Mesenchymal stem cell (in vitro differentiated cells and primary cell): ENCODE measurements at regions not wholly inside any gene's neighbourhood (a gene's known extent, or its start where the extent isn't known, plus 50 kb on each side); places are given as distances from the start of the nearest gene placed in this dataset.

ENCODE experiments used
- DNase-seq: peaks from one replicate; pipeline ENCODE4 v3.0.0-alpha.2; 2013
- H2AFZ ChIP-seq: one replicate; pipeline ENCODE4 v1.6.1; 2013; ENCODE audit warnings: low read depth, mild to moderate bottlenecking, control low read depth, inconsistent platforms, low read length, moderate library complexity
- H2AK5ac ChIP-seq: 2 replicates; pipeline ENCODE4 v1.6.1; 2013; ENCODE audit warnings: low read length, moderate library complexity, mild to moderate bottlenecking, inconsistent platforms; ENCODE audit not compliant: severe bottlenecking
- H2BK120ac ChIP-seq: one replicate; pipeline ENCODE4 v1.6.1; 2013; ENCODE audit warnings: low read depth, mild to moderate bottlenecking, inconsistent platforms, low read length, moderate library complexity
- H2BK12ac ChIP-seq, 2 experiments: one replicate each; pipeline ENCODE4 v1.6.1; 2013; ENCODE audit warnings: inconsistent platforms in 2 of 2, low read length in 2 of 2, mild to moderate bottlenecking in 2 of 2, moderate library complexity in 2 of 2, control low read depth in 1 of 2
- H2BK15ac ChIP-seq: one replicate; pipeline ENCODE4 v1.6.1; 2013; ENCODE audit warnings: mild to moderate bottlenecking, low read depth, inconsistent platforms; ENCODE audit not compliant: poor library complexity, severe bottlenecking
- H2BK5ac ChIP-seq: 2 replicates; pipeline ENCODE4 v1.6.1; 2013; ENCODE audit warnings: low read depth, mild to moderate bottlenecking, low read length, control low read depth, inconsistent platforms; ENCODE audit not compliant: poor library complexity, severe bottlenecking
- H3K14ac ChIP-seq, 2 experiments: one replicate each; pipeline ENCODE4 v1.6.1; 2013; ENCODE audit warnings: inconsistent platforms in 2 of 2, low read length in 2 of 2, control low read depth in 1 of 2, mild to moderate bottlenecking in 1 of 2, moderate library complexity in 1 of 2
- H3K18ac ChIP-seq, 2 experiments: one replicate each; pipeline ENCODE4 v1.6.1; 2013; ENCODE audit warnings: inconsistent platforms in 2 of 2, low read length in 2 of 2, control low read depth in 1 of 2, low read depth in 1 of 2, mild to moderate bottlenecking in 1 of 2
- H3K23ac ChIP-seq, 2 experiments: one replicate each; pipeline ENCODE4 v1.6.1; 2013; ENCODE audit warnings: inconsistent platforms in 2 of 2, low read length in 2 of 2, mild to moderate bottlenecking in 2 of 2, moderate library complexity in 2 of 2, control low read depth in 1 of 2
- H3K27ac ChIP-seq: 2 replicates; pipeline ENCODE4 v1.5.1; 2013; ENCODE audit warnings: mild to moderate bottlenecking, moderate library complexity, low read length, control low read depth, inconsistent platforms; ENCODE audit not compliant: poor library complexity, severe bottlenecking
- H3K27me3 ChIP-seq, 2 experiments: 2 replicates each; pipeline versions ENCODE4 v1.6.1 to v1.7.0; 2013; ENCODE audit warnings: low read length in 2 of 2, mild to moderate bottlenecking in 2 of 2, moderate library complexity in 2 of 2, control low read depth in 1 of 2, inconsistent platforms in 1 of 2; ENCODE audit not compliant: control insufficient read depth in 1 of 2, insufficient read depth in 1 of 2
- H3K36me3 ChIP-seq, 2 experiments: 2 replicates each; pipeline versions ENCODE4 v1.6.1 to v1.7.0; 2013; ENCODE audit warnings: low read length in 2 of 2, control low read depth in 1 of 2, inconsistent platforms in 1 of 2, low read depth in 1 of 2, mild to moderate bottlenecking in 1 of 2; ENCODE audit not compliant: insufficient read depth in 2 of 2, control insufficient read depth in 1 of 2
- H3K4ac ChIP-seq, 2 experiments: one replicate each; pipeline ENCODE4 v1.6.1; 2013; ENCODE audit warnings: inconsistent platforms in 2 of 2, low read length in 2 of 2, mild to moderate bottlenecking in 2 of 2, moderate library complexity in 2 of 2, control low read depth in 1 of 2, low read depth in 1 of 2
- H3K4me1 ChIP-seq: 2 replicates; pipeline ENCODE4 v1.6.1; 2013; ENCODE audit warnings: low read depth, low read length, control low read depth; ENCODE audit not compliant: control insufficient read depth, insufficient read depth
- H3K4me2 ChIP-seq: 2 replicates; pipeline ENCODE4 v1.6.1; 2013; ENCODE audit warnings: low read length, mild to moderate bottlenecking, inconsistent platforms; ENCODE audit not compliant: poor library complexity, severe bottlenecking
- H3K4me3 ChIP-seq, 2 experiments: 2 replicates each; pipeline versions ENCODE4 v1.5.1 to v1.7.0; 2013; ENCODE audit warnings: low read length in 2 of 2, mild to moderate bottlenecking in 2 of 2, control low read depth in 1 of 2, low read depth in 1 of 2; ENCODE audit not compliant: insufficient read depth in 1 of 2
- H3K79me1 ChIP-seq: replicated peaks from 2 replicates; pipeline ENCODE4 v1.6.1; 2013; ENCODE audit warnings: mild to moderate bottlenecking, control low read depth, low read length, inconsistent platforms; ENCODE audit not compliant: poor library complexity, severe bottlenecking
- H3K9ac ChIP-seq: 2 replicates; pipeline ENCODE4 v1.7.0; 2013; ENCODE audit warnings: mild to moderate bottlenecking, low read length, moderate library complexity
- H3K9me3 ChIP-seq: 2 replicates; pipeline ENCODE4 v1.7.0; 2013; ENCODE audit warnings: mild to moderate bottlenecking, low read length; ENCODE audit not compliant: control insufficient read depth
- H4K8ac ChIP-seq: one replicate; pipeline ENCODE4 v1.6.1; 2013; ENCODE audit warnings: inconsistent platforms, mild to moderate bottlenecking, low read length, moderate library complexity
- H4K91ac ChIP-seq: one replicate; pipeline ENCODE4 v1.6.1; 2013; ENCODE audit warnings: mild to moderate bottlenecking, low read length, inconsistent platforms
- WGBS: methylation state at CpG from one replicate; pipeline ENCODE4 v1.1.7; 2013; ENCODE audit warnings: mixed read lengths; 5-methylcytosine and 5-hydroxymethylcytosine counted together

GRCh38 chr5:63803165-63803564, 159.1 kb downstream of the HTR1A start:
- Histone ChIP-seq H3K14ac (no peak overlapping the region), H3K27ac (no peak overlapping the region), H3K4me1 (no peaks in the 10 kb centered on the region), H4K91ac (no peak overlapping the region), H2BK5ac (no peak overlapping the region), H2BK15ac (no peak overlapping the region), H3K18ac (no peak overlapping the region), H2AK5ac (no peak overlapping the region), H3K79me1 (no peaks in the 10 kb centered on the region), H4K8ac (no peak overlapping the region), H3K27me3 (no peaks in the 10 kb centered on the region), H2AFZ (no peak overlapping the region), H3K4me2 (no peak overlapping the region), H3K9me3 (no peaks in the 10 kb centered on the region), H2BK120ac (no peak overlapping the region), H3K4me3 (no peak overlapping the region), H3K9ac (no peak overlapping the region), H3K4ac (no peak overlapping the region), H2BK12ac (no peak overlapping the region), H3K23ac (no peak overlapping the region), H3K36me3 (no peaks in the 10 kb centered on the region)
- WGBS, result 67% methylated on average over 1 of the region's 1 CpG
- DNase-seq, result no peak

DNA sequence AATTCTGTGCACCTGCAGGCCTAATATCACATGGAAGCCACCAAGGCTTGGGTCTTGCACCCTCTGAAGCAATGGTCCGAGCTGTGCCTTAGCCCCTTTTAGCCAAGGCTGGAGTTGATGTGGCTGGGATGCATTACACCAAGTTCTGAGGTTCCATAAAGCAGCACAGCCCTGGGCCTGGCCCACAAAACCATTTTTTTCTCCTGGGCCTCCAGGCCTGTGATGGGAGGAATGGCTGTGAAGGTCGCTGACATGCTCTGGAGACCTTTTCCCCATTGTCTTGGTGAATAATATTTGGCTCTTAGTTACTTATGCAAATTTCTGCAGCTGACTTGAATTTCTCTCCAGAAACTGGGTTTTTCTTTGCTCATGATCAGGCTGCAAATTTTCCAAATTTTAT, 167.3 kb downstream of the HTR1A start:
- Histone ChIP-seq H3K27ac (no peak overlapping the region), H3K4me2 (no peak overlapping the region), H3K23ac (no peak overlapping the region), H3K4me3 (no peak overlapping the region), H3K36me3 (no peaks in the 10 kb centered on the region), H4K91ac (no peak overlapping the region), H3K9ac (no peak overlapping the region), H3K27me3 (no peaks in the 10 kb centered on the region), H3K4me1 (no peaks in the 10 kb centered on the region), H3K9me3 (peaks cover 6% of the 10 kb centered on the region), H3K79me1 (no peaks in the 10 kb centered on the region), H3K14ac (no peak overlapping the region), H4K8ac (no peak overlapping the region), H2BK120ac (no peak overlapping the region), H2BK15ac (no peak overlapping the region), H2BK12ac (no peak overlapping the region), H2BK5ac (no peak overlapping the region), H3K4ac (no peak overlapping the region), H2AFZ (no peak overlapping the region), H2AK5ac (no peak overlapping the region), H3K18ac (no peak overlapping the region)
- WGBS, result 42% methylated on average over 2 of the region's 2 CpGs
- no peak for DNase-seq

DNA sequence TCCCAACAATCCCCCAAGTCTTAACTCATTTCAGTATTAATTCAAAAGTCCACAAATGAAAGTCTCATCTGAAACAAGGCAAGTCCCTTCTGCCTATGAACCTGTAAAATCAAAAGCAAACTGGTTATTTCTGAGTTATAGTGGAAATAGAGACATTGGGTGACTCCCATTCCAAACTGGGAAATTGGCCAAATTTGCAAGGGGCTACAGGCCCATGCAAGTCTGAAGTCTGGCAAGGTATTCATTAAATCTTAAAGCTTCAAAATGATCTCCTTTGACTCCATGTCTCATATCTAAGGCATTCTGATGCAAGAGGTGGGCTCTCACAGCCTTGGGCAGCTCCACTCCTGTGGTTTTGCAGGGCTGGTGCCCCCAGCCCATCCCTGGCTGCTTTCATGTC, 167.9 kb downstream of the HTR1A start:
- Histone ChIP-seq H2AK5ac (no peak overlapping the region), H3K4me3 (no peak overlapping the region), H3K23ac (no peak overlapping the region), H3K14ac (no peak overlapping the region), H3K9me3 (peaks cover 6% of the 10 kb centered on the region), H3K27me3 (no peaks in the 10 kb centered on the region), H2AFZ (no peak overlapping the region), H3K36me3 (no peaks in the 10 kb centered on the region), H3K4me2 (no peak overlapping the region), H3K27ac (no peak overlapping the region), H2BK5ac (no peak overlapping the region), H3K4me1 (no peaks in the 10 kb centered on the region), H3K9ac (no peak overlapping the region), H3K4ac (no peak overlapping the region), H2BK12ac (no peak overlapping the region), H4K91ac (no peak overlapping the region), H2BK120ac (no peak overlapping the region), H3K18ac (no peak overlapping the region), H4K8ac (no peak overlapping the region), H2BK15ac (no peak overlapping the region), H3K79me1 (no peaks in the 10 kb centered on the region)
- no peak for DNase-seq

- H3K4me1 ChIP-seq, result no peaks in the 10 kb centered on the region
- no peak overlapping the region for H2AK5ac ChIP-seq
- no peak overlapping the region for H2BK5ac ChIP-seq
- H4K8ac ChIP-seq, result no peak overlapping the region
- no peak overlapping the region for H3K9ac ChIP-seq
- H2AFZ ChIP-seq, result no peak overlapping the region
- no peaks in the 10 kb centered on the region for H3K36me3 ChIP-seq
- H3K27ac ChIP-seq, result no peak overlapping the region
- no peak overlapping the region for H3K18ac ChIP-seq
- no peak overlapping the region for H2BK15ac ChIP-seq
- no peak overlapping the region for H3K14ac ChIP-seq
- no peak overlapping the region for H2BK120ac ChIP-seq
- no peak overlapping the region for H2BK12ac ChIP-seq
- H3K4ac ChIP-seq, result no peak overlapping the region
- no peaks in the 10 kb centered on the region for H3K27me3 ChIP-seq
- no peaks in the 10 kb centered on the region for H3K79me1 ChIP-seq
- H3K4me2 ChIP-seq, result no peak overlapping the region
- no peak overlapping the region for H3K4me3 ChIP-seq
- H3K23ac ChIP-seq, result no peak overlapping the region
- no peak overlapping the region for H4K91ac ChIP-seq
- H3K9me3 ChIP-seq, result no peaks in the 10 kb centered on the region
- no peak for DNase-seq
- WGBS, result 100% methylated on average over 1 of the region's 1 CpG
Observed at GRCh38 chr5:63774939-63775338, 187.3 kb downstream of the HTR1A start.
